DND-41 (cell line): ENCODE measurements at regions not wholly inside any gene's neighbourhood (a gene's known extent, or its start where the extent isn't known, plus 50 kb on each side); places are given as distances from the start of the nearest gene placed in this dataset.

Source experiments
- ATAC-seq: fragments of 200-7000 bp; cut with Tn5 transposase; 3 replicates; pipeline ENCODE4 v1.9.1; 2021; ENCODE audit warnings: low read depth; ENCODE audit not compliant: insufficient read depth
- DNase-seq: peaks from one replicate; pipeline ENCODE4 v3.0.0-alpha.2; 2020
- H2AFZ ChIP-seq: 2 replicates; pipeline ENCODE4 v1.6.0; 2012; ENCODE audit warnings: low read depth, low read length
- H3K27ac ChIP-seq: 2 replicates; pipeline ENCODE4 v1.5.1; 2012; ENCODE audit warnings: low read length, inconsistent platforms
- H3K27me3 ChIP-seq: fragments of 200-600 bp; sonication (generic); 2 replicates; pipeline ENCODE4 v1.6.0; 2012; ENCODE audit warnings: low read length, mild to moderate bottlenecking, inconsistent platforms; ENCODE audit not compliant: insufficient read depth, poor library complexity
- H3K36me3 ChIP-seq: 2 replicates; pipeline ENCODE4 v1.5.1; 2012; ENCODE audit warnings: low read length, inconsistent platforms; ENCODE audit not compliant: insufficient read depth
- H3K4me1 ChIP-seq: 2 replicates; pipeline ENCODE4 v1.5.1; 2012; ENCODE audit warnings: mild to moderate bottlenecking, low read length; ENCODE audit not compliant: insufficient read depth
- H3K4me2 ChIP-seq: 2 replicates; pipeline ENCODE4 v1.6.0; 2012; ENCODE audit warnings: mild to moderate bottlenecking, moderate library complexity, low read length, inconsistent platforms; ENCODE audit not compliant: insufficient read depth
- H3K4me3 ChIP-seq, 2 experiments: fragments of 200-600 bp in 1 of 2; shearing (Covaris generic) in 1 of 2; 2 replicates each; pipeline ENCODE4 v1.5.1; 2012 to 2016; ENCODE audit warnings: inconsistent platforms in 2 of 2, low read length in 2 of 2, mild to moderate bottlenecking in 2 of 2, low read depth in 1 of 2, moderate library complexity in 1 of 2
- H3K79me2 ChIP-seq: 2 replicates; pipeline ENCODE4 v1.6.0; 2012; ENCODE audit warnings: low read length, inconsistent platforms; ENCODE audit not compliant: insufficient read depth
- H3K9ac ChIP-seq: 2 replicates; pipeline ENCODE4 v1.6.0; 2012; ENCODE audit warnings: low read depth, mild to moderate bottlenecking, inconsistent platforms, low read length, moderate library complexity
- H3K9me3 ChIP-seq: 2 replicates; pipeline ENCODE4 v1.5.1; 2012; ENCODE audit warnings: low read length, moderate library complexity, mild to moderate bottlenecking, inconsistent platforms; ENCODE audit not compliant: insufficient read depth, severe bottlenecking
- H4K20me1 ChIP-seq: 2 replicates; pipeline ENCODE4 v1.6.0; 2012; ENCODE audit warnings: low read length; ENCODE audit not compliant: insufficient read depth
- EZH2 ChIP-seq: IDR thresholded peaks from 3 replicates; pipeline ENCODE4 v1.6.1; 2012; ENCODE audit warnings: borderline replicate concordance, low read depth, mild to moderate bottlenecking, moderate library complexity, low read length, inconsistent platforms; ENCODE audit not compliant: severe bottlenecking
- TF ChIP-seq, protein P1 (sequence below): IDR thresholded peaks from 2 replicates; pipeline ENCODE4 v1.5.1; 2012; ENCODE audit warnings: borderline replicate concordance, low read length, moderate library complexity, mild to moderate bottlenecking; ENCODE audit not compliant: poor library complexity, severe bottlenecking; ENCODE audit errors: extremely low read depth

DNA sequence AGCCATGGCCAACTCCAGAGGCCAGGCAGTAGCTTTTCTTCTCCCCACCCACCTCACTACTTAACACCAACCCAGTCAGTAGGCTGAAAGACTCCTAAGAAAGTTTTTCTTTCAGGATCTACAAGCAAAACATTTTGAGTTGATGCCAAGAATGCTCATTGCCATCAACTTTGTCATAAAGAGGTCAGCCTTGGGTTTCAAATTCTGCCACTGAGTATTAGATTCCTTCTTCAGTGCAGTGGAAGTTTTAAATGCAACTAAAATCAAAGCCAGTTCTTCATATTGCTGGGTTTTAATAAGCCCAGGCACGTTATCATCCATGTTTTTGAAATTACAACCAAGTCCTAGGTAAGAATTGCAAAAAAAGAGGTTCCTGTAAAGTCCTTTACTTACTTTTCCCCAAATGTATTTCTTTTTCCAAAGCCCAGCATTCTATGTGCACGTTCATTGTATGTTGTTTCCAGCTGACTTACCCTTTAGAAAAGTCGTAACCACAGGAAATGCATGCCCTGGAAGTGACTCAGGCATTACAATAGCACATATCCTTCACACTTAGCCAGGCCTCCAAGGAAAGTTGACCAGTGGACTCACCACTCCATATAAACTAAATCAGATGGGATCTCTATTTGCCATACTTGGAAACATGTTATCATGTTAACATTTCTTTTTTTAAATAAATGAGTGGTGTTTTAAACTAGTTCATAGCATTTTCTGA, 229.9 kb downstream of the SOX3 start:
- no peaks in the 10 kb centered on the region for H3K4me1 ChIP-seq
- H3K36me3 ChIP-seq = no peaks in the 10 kb centered on the region
- H4K20me1 ChIP-seq = no peaks in the 10 kb centered on the region
- no peak overlapping the region for H3K4me3 ChIP-seq
- H3K27ac ChIP-seq = no peak overlapping the region
- no peaks in the 10 kb centered on the region for H3K9me3 ChIP-seq
- H3K4me2 ChIP-seq = no peak overlapping the region
- H3K79me2 ChIP-seq = no peaks in the 10 kb centered on the region
- H3K9ac ChIP-seq = no peak overlapping the region
- no peak overlapping the region for H2AFZ ChIP-seq
- no peak for DNase-seq
- no peak for TF ChIP-seq EZH2
- TF ChIP-seq, protein P1, sequence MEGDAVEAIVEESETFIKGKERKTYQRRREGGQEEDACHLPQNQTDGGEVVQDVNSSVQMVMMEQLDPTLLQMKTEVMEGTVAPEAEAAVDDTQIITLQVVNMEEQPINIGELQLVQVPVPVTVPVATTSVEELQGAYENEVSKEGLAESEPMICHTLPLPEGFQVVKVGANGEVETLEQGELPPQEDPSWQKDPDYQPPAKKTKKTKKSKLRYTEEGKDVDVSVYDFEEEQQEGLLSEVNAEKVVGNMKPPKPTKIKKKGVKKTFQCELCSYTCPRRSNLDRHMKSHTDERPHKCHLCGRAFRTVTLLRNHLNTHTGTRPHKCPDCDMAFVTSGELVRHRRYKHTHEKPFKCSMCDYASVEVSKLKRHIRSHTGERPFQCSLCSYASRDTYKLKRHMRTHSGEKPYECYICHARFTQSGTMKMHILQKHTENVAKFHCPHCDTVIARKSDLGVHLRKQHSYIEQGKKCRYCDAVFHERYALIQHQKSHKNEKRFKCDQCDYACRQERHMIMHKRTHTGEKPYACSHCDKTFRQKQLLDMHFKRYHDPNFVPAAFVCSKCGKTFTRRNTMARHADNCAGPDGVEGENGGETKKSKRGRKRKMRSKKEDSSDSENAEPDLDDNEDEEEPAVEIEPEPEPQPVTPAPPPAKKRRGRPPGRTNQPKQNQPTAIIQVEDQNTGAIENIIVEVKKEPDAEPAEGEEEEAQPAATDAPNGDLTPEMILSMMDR = no peak
- no peaks in the 10 kb centered on the region for H3K27me3 ChIP-seq
- no peak for ATAC-seq

DNA sequence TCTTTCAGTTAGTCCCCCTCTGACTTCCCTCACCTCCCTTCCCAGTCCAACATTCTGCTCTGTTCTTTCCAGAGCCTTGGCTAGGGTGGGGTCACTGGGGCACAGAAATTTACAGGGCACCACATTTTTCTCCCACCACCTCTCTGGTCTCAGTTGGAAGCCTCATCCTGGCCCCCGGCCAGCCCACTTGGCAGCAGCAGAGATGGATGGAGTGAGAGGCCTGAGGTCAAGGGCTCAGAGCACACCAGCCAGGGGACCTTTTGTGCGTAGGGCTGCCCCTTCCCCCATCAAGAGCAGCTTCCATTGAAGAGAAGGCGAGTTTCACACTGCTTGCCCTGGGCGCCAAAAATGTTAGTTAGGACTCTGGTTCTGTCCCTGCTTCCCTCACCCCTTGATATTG, 230.9 kb downstream of the SOX3 start:
- no peak for DNase-seq
- Histone ChIP-seq H4K20me1 (no peaks in the 10 kb centered on the region), H3K36me3 (no peaks in the 10 kb centered on the region), H3K27me3 (no peaks in the 10 kb centered on the region), H3K4me1 (no peaks in the 10 kb centered on the region), H3K79me2 (no peaks in the 10 kb centered on the region), H3K27ac (no peak overlapping the region), H3K4me2 (no peak overlapping the region), H3K4me3 (no peak overlapping the region), H2AFZ (no peak overlapping the region), H3K9me3 (no peaks in the 10 kb centered on the region), H3K9ac (no peak overlapping the region)
- TF ChIP-seq EZH2 = no peak
- TF ChIP-seq, protein P1 = no peak
- no peak for ATAC-seq

DNA sequence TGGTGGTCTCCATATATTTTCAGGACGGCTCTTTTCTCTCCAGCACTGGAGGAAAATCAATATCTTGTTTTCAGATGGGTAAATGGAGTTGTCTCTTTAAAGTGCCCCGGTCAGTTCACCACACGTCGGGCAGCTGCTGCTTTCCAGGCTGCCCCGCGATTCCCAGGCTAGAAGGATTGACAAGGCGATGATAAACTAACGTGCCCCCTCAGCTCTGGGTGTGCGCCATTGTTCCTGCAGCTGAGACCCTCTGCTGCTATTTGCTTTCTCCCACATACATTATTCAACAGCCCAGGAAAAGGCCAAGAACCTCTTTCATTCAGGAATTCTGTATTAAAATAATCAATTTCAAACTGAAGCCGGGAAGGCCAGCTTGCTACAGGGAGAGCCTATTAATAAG, 254.5 kb downstream of the SOX3 start:
- no peaks in the 10 kb centered on the region for H3K9me3 ChIP-seq
- TF ChIP-seq EZH2 = no peak
- TF ChIP-seq, protein P1 = no peak
- no peak overlapping the region for H3K4me3 ChIP-seq
- no peaks in the 10 kb centered on the region for H3K27me3 ChIP-seq
- no peak overlapping the region for H2AFZ ChIP-seq
- H3K4me2 ChIP-seq = no peak overlapping the region
- H3K9ac ChIP-seq = no peak overlapping the region
- H3K36me3 ChIP-seq = no peaks in the 10 kb centered on the region
- no peaks in the 10 kb centered on the region for H3K4me1 ChIP-seq
- no peak for ATAC-seq
- H3K27ac ChIP-seq = no peak overlapping the region
- no peaks in the 10 kb centered on the region for H3K79me2 ChIP-seq
- DNase-seq = no peak
- no peaks in the 10 kb centered on the region for H4K20me1 ChIP-seq
